ENCODE measurements at regions not wholly inside any gene's neighbourhood (a gene's known extent, or its start where the extent isn't known, plus 50 kb on each side); places are given as distances from the start of the nearest gene placed in this dataset.

DNA sequence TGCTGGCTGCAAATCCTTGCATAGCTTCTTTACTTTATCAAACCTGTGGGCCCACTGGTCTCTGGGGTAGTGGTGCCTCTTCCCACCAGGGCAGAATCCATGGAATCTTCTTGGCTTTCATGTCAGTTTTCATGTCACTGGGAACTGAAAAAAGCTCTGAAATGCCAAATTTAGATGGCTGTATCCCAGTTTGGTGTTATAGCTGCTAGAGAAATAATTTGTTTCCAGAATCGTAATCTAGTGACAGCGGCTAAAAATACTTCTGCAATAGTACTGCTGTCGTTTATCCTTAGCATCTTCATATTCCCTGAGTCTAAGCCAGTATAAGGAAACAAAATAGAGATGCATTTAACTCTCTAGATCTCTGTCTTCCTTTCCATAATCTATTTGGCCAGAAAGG, 983.4 kb upstream of the FAT3 start (continued):
- TF ChIP-seq ZEB2 (tag by site-specific recombination; IDR thresholded peaks at IDR 0.05) (no peak), ZXDB (tag by site-specific recombination; IDR thresholded peaks at IDR 0.05) (no peak), ZNF530 (tag by site-specific recombination; IDR thresholded peaks at IDR 0.05; ENCODE audit: low read depth) (no peak), ZNF558 (tag by site-specific recombination; IDR thresholded peaks at IDR 0.05) (no peak)

GRCh38 chr11:91239359-91239758, 985.3 kb upstream of the FAT3 start:
- H3K27ac ChIP-seq (ENCODE audit: extremely low read depth, low read depth, low read length) = no peak overlapping the region
- ChIA-PET POLR2A (no interaction called here), CTCF (no interaction called here)
- no peaks in the 10 kb centered on the region for H3K36me3 ChIP-seq (ENCODE audit: control insufficient read depth in 2 of 2, insufficient read depth in 1 of 2, low read length in 2 of 2)
- no peaks in the 10 kb centered on the region for H3K9me3 ChIP-seq (ENCODE audit: control insufficient read depth, insufficient read depth, low read depth, low read length)
- no peaks in the 10 kb centered on the region for H3K4me1 ChIP-seq (ENCODE audit: control insufficient read depth, insufficient read depth, low read length)
- H3K4me3 ChIP-seq (ENCODE audit: low read depth, low read length) = no peak overlapping the region
- no peak for TF ChIP-seq KLF17 (tag by site-specific recombination; IDR thresholded peaks at IDR 0.05)
- TF ChIP-seq ZNF560 (tag by site-specific recombination; IDR thresholded peaks at IDR 0.05; ENCODE audit: borderline replicate concordance) = no peak
- TF ChIP-seq, protein P1, sequence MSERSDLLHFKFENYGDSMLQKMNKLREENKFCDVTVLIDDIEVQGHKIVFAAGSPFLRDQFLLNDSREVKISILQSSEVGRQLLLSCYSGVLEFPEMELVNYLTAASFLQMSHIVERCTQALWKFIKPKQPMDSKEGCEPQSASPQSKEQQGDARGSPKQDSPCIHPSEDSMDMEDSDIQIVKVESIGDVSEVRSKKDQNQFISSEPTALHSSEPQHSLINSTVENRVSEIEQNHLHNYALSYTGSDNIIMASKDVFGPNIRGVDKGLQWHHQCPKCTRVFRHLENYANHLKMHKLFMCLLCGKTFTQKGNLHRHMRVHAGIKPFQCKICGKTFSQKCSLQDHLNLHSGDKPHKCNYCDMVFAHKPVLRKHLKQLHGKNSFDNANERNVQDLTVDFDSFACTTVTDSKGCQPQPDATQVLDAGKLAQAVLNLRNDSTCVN (tag by site-specific recombination; optimal IDR thresholded peaks at IDR 0.05) = no peak
- no peak for TF ChIP-seq ZEB2 (tag by site-specific recombination; IDR thresholded peaks at IDR 0.05)
- TF ChIP-seq ZNF514 (tag by site-specific recombination; IDR thresholded peaks at IDR 0.05) = no peak
- TF ChIP-seq ZFP37 (tag by site-specific recombination; IDR thresholded peaks at IDR 0.05) = no peak
- no peak for TF ChIP-seq PRDM6 (tag by site-specific recombination; IDR thresholded peaks at IDR 0.05)
- no peak for TF ChIP-seq ZNF391 (tag by site-specific recombination; IDR thresholded peaks at IDR 0.05; ENCODE audit: borderline replicate concordance, low read depth)
- TF ChIP-seq SETDB1 (IDR thresholded peaks at IDR 0.05; ENCODE audit: insufficient read length, low read length) = no peak
- TF ChIP-seq ZNF76 (tag by site-specific recombination; IDR thresholded peaks at IDR 0.05; ENCODE audit: borderline replicate concordance, low read depth) = no peak
- TF ChIP-seq, protein P2, sequence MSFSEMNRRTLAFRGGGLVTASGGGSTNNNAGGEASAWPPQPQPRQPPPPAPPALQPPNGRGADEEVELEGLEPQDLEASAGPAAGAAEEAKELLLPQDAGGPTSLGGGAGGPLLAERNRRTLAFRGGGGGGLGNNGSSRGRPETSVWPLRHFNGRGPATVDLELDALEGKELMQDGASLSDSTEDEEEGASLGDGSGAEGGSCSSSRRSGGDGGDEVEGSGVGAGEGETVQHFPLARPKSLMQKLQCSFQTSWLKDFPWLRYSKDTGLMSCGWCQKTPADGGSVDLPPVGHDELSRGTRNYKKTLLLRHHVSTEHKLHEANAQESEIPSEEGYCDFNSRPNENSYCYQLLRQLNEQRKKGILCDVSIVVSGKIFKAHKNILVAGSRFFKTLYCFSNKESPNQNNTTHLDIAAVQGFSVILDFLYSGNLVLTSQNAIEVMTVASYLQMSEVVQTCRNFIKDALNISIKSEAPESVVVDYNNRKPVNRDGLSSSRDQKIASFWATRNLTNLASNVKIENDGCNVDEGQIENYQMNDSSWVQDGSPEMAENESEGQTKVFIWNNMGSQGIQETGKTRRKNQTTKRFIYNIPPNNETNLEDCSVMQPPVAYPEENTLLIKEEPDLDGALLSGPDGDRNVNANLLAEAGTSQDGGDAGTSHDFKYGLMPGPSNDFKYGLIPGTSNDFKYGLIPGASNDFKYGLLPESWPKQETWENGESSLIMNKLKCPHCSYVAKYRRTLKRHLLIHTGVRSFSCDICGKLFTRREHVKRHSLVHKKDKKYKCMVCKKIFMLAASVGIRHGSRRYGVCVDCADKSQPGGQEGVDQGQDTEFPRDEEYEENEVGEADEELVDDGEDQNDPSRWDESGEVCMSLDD (tag by site-specific recombination; IDR thresholded peaks at IDR 0.05) = no peak
- no peak for TF ChIP-seq ZNF558 (tag by site-specific recombination; IDR thresholded peaks at IDR 0.05)
- no peak for TF ChIP-seq ZNF394 (tag by site-specific recombination; IDR thresholded peaks at IDR 0.05; ENCODE audit: borderline replicate concordance)
- TF ChIP-seq SP7 (tag by site-specific recombination; IDR thresholded peaks at IDR 0.05) = no peak

DNA sequence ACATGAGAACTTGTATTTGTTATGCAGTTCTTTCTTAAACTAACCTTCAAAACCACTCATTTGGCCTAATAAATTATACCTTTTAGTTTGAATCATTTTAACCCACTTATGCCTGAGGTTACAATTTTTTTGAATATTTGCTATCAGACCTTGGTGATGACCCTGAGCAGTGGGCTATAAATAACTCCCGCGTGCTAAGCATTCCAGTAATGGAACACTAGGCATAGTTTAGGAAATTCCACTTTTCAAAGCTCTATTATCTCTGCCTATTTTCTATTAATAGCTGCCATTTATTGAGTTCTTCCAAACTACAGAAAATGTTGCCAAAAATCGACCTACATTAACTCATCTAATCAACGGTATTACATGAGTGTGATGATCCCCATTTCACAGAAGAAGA, 993.4 kb upstream of the FAT3 start:
- TF ChIP-seq TCF7L2 (IDR thresholded peaks at IDR 0.05; ENCODE audit: borderline replicate concordance, low read depth, low read length) = no peak
- no peak for TF ChIP-seq ZNF416 (tag by site-specific recombination; IDR thresholded peaks at IDR 0.05)
- no peak for TF ChIP-seq ZNF114 (tag by site-specific recombination; IDR thresholded peaks at IDR 0.05)
- no peak for TF ChIP-seq ZNF223 (tag by site-specific recombination; IDR thresholded peaks at IDR 0.05)
- ChIA-PET POLR2A (no interaction called here), CTCF (interaction anchor here (0.6 to 1.3 kb wide), 2 partner anchors 17 to 890 kb away, joined by 3 to 8 read pairs; no protein-coding TSS in a partner anchor)
- Histone ChIP-seq H3K9me3 (ENCODE audit: control insufficient read depth, insufficient read depth, low read depth, low read length) (no peaks in the 10 kb centered on the region), H3K4me1 (ENCODE audit: control insufficient read depth, insufficient read depth, low read length) (no peaks in the 10 kb centered on the region), H3K27ac (ENCODE audit: extremely low read depth, low read depth, low read length) (no peak overlapping the region), H3K4me3 (ENCODE audit: low read depth, low read length) (no peak overlapping the region), H3K36me3 (ENCODE audit: control insufficient read depth in 2 of 2, insufficient read depth in 1 of 2, low read length in 2 of 2) (no peaks in the 10 kb centered on the region)
